ENCODE measurements at regions not wholly inside any gene's neighbourhood (a gene's known extent, or its start where the extent isn't known, plus 50 kb on each side); places are given as distances from the start of the nearest gene placed in this dataset.
"Not testable (repeated sequence)": the region's sequence is repeated elsewhere in the genome, so short reads cannot be mapped to it uniquely, and the experiment has no call there.

GRCh38 chr15:22519213-22519612 is 60.5 kb downstream of the GOLGA6L22 start:
- not testable (repeated sequence) for DNase-seq

GRCh38 chr15:22526537-22526936 is 67.8 kb downstream of the GOLGA6L22 start:
- not testable (repeated sequence) for DNase-seq

GRCh38 chr15:22527016-22527415 is 68.3 kb downstream of the GOLGA6L22 start:
- DNase-seq: not testable (repeated sequence)

GRCh38 chr15:22529200-22529599 is 70.5 kb downstream of the GOLGA6L22 start:
- DNase-seq: not testable (repeated sequence)

- DNase-seq: not testable (repeated sequence)
These were observed 101.0 kb downstream of the GOLGA6L22 start for GRCh38 chr15:22559701-22560100.

GRCh38 chr15:22561716-22562115 is 103.0 kb downstream of the GOLGA6L22 start:
- not testable (repeated sequence) for DNase-seq

GRCh38 chr15:22566510-22566909 is 107.8 kb downstream of the GOLGA6L22 start:
- not testable (repeated sequence) for DNase-seq

- DNase-seq: not testable (repeated sequence)
These were observed 110.8 kb downstream of the GOLGA6L22 start for GRCh38 chr15:22569486-22569885.

- DNase-seq: not testable (repeated sequence)
These were observed 113.5 kb downstream of the GOLGA6L22 start for GRCh38 chr15:22572152-22572735.

GRCh38 chr15:22572792-22573191 is 114.1 kb downstream of the GOLGA6L22 start:
- not testable (repeated sequence) for DNase-seq

GRCh38 chr15:22577828-22578227 is 119.1 kb downstream of the GOLGA6L22 start:
- not testable (repeated sequence) for DNase-seq

- DNase-seq: not testable (repeated sequence)
These were observed 120.5 kb downstream of the GOLGA6L22 start for GRCh38 chr15:22579213-22579612.

GRCh38 chr15:22587391-22587790 is 128.7 kb downstream of the GOLGA6L22 start:
- DNase-seq: not testable (repeated sequence)

- not testable (repeated sequence) for DNase-seq
These were observed 139.8 kb downstream of the GOLGA6L22 start for GRCh38 chr15:22598552-22598951.

- not testable (repeated sequence) for DNase-seq
These were observed 141.0 kb downstream of the GOLGA6L22 start for GRCh38 chr15:22599526-22600320.

- DNase-seq: not testable (repeated sequence)
These were observed 158.3 kb downstream of the GOLGA6L22 start for GRCh38 chr15:22616976-22617375.

- DNase-seq: not testable (repeated sequence)
These were observed 154.7 kb upstream of the NIPA1 start for GRCh38 chr15:22631789-22632188.

GRCh38 chr15:22639983-22640382 is 146.5 kb upstream of the NIPA1 start:
- not testable (repeated sequence) for DNase-seq

GRCh38 chr15:22649458-22649857 is 137.0 kb upstream of the NIPA1 start:
- DNase-seq: not testable (repeated sequence)

GRCh38 chr15:22651179-22651578 is 135.3 kb upstream of the NIPA1 start:
- DNase-seq: not testable (repeated sequence)

GRCh38 chr15:22664294-22665058 is 122.0 kb upstream of the NIPA1 start:
- peak; percentile 47 for DNase-seq

- peak; percentile 27 for DNase-seq
These were observed 121.3 kb upstream of the NIPA1 start for GRCh38 chr15:22665059-22665702.

GRCh38 chr15:22665711-22666110 is 120.7 kb upstream of the NIPA1 start:
- DNase-seq: not testable (repeated sequence)

Data from hematopoietic multipotent progenitor cell treated with erythropoietin and hydrocortisone succinate and interleukin-3 and kit ligand, for 8 days (in vitro differentiated cells).